GM11168 (cell line): ENCODE measurements at regions not wholly inside any gene's neighbourhood (a gene's known extent, or its start where the extent isn't known, plus 50 kb on each side); places are given as distances from the start of the nearest gene placed in this dataset.

Experiments used
- in situ Hi-C: fragments of 300-500 bp; cut with MboI; formaldehyde crosslinking; loops from one replicate; pipeline ENCODE4 v1.12.0; 2022; ENCODE audit warnings: low sequenced_read_pairs; ENCODE audit not compliant: unreplicated experiment

- in situ Hi-C loops: no loop called here
Measured at GRCh38 chr1:218845589-218845988, 328.1 kb upstream of the LYPLAL1 start.

DNA sequence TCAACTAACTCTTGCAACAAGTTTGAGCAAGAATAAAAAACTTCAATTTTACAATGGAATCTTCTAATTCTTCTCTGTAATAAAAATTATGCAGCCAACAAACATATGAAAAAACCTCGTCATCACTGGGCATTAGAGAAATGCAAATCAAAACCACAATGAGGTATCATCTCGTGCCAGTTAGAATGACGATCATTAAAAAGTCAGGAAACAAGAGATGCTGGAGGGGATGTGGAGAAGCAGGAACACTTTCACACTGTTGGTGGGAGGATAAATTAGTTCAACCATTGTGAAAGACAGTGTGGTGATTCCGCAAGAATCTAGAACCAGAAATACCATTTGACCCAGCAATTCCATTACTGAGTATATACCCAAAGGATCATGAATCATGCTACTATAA is 327.5 kb upstream of the LYPLAL1 start:
- in situ Hi-C loops: no loop called here

DNA sequence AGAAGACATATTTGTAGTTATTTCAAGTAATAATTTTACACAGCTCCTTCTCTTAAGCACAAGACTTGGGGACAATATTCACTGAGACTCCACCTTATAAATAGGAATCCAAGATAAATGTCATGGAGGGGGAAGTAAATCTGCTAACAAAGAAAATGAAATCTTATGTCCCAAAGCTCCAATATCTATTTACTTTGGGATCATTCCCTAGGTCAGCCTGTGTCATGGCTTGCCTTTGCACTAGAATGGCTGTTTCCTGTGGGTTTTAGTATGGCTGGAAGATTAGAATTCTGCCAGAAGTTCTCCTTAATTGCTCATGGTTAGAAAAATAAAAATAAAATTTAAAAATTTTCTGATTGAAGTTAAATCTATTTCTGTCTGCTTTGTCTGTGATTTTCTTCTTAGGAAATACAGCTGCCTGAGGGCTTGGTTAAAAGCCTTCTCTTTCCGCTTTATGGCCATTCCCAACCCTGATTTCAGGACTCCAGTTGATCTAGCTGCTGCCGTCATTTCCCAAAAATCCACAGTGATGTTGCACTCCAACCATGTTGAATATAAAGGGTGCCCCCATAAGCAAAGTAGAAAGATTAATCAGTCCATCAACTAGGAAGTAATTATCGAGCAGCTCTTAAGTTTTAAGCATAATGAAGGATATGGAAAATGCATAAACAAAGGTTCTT is 326.4 kb upstream of the LYPLAL1 start:
- in situ Hi-C loops: no loop called here

DNA sequence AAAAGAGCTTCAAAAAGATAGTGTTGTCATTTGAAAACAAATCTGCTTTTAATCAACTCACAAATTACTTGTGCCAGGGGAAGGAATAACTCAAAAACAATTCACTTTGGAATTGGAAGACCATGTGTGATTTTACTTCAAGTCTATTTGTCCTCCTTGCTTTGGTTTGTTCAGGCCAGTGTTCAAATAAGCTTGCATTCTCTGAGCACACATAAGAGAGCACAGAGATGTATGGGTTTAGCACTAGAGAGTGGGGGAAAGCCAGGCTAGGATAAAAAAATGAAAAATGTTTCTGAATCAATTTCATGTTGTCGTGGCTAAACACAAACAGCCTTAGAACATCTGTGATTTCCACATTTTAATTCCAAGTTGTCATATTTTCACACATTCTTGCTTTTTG is 325.7 kb upstream of the LYPLAL1 start:
- in situ Hi-C loops: no loop called here

DNA sequence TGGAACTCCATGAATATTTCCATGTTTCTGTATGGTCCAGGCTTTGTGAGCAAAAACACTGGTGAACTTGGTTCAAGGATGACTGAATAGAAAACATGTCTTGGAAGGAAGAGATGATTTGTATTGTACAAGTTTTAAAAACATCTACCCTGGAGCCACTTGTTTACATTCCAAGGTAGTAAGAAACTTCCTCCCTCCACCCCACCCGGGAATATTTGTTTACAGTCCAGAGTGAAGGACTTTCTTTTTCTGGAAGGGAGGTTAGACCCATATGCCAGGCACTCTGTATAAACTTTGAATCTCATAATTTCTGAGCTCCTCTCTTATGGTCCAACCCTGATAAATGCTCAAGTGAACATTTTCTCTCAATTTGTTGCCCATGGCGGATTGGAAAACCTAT is 323.3 kb upstream of the LYPLAL1 start:
- in situ Hi-C loops: no loop called here

DNA sequence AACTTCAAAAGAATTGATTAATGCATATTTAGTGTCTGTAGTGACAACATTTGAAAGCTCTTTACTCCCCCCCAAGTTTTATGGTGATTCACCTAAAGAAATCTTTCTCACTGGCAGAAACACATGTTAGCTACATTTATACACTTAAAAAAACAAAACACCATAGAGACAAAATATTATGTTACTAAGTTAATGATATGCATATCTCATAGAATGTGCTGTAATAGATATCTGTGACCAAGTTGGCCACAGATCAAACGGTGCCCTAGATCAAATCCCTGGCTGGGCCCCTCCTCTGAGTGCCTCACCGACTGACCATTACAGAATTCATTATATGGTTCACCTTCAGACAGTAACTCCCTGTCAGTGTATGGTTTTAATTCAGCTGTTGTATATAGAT is 322.1 kb upstream of the LYPLAL1 start:
- in situ Hi-C loops: no loop called here

DNA sequence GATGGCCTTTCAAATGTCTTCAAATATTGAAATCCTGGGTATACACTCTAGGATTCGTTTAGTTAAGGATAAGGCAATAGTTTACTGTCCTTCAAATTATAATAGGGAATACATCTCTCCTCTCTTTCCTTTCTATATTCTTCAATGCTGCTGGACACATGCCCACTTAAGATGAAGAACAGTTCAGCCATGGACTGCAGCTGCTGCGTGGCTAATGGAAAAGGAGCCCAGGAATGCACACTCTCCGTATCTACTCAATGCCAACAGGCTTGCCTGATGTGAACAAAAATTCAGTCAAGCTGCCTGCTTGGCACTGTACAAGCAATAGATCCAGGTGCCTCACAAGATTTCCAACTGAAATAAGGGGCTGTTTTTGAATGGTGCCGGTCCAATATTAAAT is 321.2 kb upstream of the LYPLAL1 start:
- in situ Hi-C loops: no loop called here

DNA sequence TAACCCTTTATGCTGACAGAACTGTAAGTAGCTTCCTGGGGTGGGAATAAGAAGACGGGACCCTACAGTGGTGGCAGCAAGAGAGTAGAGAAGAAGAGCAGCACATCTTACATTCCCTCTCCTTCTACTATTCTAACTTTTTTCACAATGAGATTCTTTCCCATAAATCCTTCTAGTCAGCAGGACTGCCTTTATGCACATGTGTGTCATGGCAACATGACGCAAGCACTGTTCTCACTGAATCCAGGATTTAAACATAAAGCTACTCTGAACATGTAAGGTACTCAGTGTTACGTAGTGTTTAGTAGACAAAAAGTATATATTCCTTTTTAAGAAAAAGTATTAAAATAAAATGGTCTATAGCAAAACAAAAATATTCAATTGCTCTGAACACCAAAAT is 309.7 kb upstream of the LYPLAL1 start:
- in situ Hi-C loops: no loop called here

DNA sequence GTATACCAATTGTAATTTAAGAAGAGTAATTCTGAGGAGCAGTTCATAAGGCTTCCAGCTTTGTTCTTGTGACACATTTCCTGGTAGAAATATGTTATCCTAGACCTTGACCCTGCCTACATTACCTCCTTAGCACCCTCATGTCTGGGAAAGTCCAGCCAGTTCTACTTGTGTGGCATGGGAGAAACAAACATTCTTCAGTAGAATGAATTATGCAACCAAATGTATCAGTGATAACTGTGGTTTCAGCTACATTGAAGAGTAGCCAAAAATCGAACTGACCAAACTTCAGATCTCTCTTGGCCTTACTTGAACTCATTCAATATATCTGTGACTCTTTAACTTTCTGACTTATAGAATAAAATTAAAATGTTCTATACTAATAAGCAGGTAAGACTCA is 308.1 kb upstream of the LYPLAL1 start:
- in situ Hi-C loops: no loop called here

GRCh38 chr1:218866507-218866906 is 307.2 kb upstream of the LYPLAL1 start:
- in situ Hi-C loops: no loop called here

GRCh38 chr1:218867066-218867465 is 306.6 kb upstream of the LYPLAL1 start:
- in situ Hi-C loops: no loop called here

GRCh38 chr1:218867941-218868626 is 305.6 kb upstream of the LYPLAL1 start:
- in situ Hi-C loops: no loop called here

DNA sequence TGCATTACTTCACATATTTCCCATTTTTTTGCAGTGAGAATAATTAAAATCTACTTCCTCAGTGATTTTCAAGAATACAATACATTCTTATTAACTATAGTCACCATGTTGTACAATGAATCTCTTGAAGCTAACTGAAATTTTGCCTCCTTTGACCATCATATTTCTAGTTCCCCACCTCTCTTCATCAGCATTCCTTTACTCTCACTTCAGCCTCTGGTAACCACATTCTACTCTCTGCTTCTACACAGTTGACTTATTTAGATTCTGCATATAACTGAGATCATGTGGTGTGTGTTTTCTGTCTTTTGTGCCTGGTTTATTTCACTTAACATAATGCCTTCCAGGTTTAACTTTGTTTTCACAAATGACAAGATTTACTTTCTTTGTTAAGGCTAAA is 304.4 kb upstream of the LYPLAL1 start:
- in situ Hi-C loops: no loop called here

DNA sequence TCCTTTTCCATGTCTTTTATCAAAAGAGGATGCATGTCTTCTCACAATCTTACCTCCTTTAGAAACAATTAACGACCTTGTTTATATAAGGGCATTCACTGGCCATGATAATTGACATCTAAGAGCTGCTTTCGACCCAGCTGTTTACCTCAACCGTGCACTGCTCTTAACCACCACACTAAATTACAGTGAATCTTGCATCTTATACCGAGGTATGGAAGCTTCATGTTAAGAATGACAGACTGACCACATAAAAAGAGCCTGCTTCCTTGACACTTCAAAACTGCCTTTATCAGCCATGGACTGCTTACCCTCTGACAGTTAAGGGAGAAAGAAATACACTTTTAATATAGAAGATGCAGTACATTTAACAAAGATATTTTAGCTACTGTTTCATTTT is 301.7 kb upstream of the LYPLAL1 start:
- in situ Hi-C loops: no loop called here

- in situ Hi-C loops: no loop called here
Measured at GRCh38 chr1:218872928-218873327, 300.8 kb upstream of the LYPLAL1 start.

DNA sequence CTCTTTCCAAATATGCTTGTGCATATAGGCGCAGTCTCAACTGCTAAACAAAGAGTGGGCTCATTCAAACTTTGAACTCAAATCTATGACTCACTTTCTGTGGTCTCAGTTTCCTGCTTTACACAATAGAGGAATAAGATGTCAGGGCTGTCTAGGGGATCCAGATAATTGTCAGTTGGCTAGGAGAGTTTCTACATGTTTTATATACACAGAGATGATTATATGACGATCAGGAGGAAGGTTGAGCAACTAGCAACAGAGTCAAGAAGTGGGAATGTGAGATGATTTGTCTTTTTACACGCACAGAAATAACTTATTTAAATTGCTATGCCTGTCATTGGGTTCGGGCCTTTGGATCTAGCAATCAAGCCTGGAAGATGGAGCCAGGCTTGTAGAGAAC is 299.4 kb upstream of the LYPLAL1 start:
- in situ Hi-C loops: no loop called here

- in situ Hi-C loops: no loop called here
Measured at GRCh38 chr1:218874801-218875400, 298.8 kb upstream of the LYPLAL1 start.

DNA sequence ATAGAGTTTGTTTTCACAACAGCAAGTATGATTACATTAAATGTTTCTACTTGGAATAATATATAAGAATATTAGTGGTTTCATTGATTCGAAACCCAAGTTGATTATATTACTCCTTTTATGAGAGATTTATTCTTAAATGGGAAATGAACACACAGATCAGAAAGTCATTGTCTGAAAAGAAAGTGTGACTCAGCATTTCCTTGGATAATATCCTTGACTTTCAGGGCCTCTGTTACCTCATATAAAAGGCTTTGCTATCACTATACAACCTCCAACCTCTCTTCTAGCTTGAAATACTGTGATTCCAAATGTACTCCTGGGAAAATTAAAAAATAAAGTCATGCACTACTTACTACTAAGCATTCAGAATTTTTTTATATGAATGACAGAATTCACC is 295.3 kb upstream of the LYPLAL1 start:
- in situ Hi-C loops: no loop called here

- in situ Hi-C loops: no loop called here
Measured at GRCh38 chr1:218880484-218881060, 293.1 kb upstream of the LYPLAL1 start.

DNA sequence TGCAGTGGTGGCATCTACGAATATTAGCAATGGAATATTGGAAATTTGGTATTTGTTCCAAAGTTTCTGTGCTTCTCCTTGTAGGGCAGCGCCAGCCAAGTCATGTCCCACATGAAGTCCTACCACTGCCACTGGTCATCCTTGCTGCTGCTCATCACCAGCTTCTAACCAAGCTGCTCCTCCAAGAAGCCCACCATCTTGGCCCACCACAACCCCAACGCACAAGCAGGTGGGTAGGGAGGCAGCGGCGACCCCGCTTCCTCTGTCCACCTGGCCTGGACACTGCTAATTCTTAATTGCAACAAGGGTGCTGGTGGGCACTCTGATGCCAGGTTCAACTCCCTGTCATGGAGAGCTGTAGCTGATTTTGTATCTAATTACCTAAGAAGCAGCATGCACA is 291.2 kb upstream of the LYPLAL1 start:
- in situ Hi-C loops: no loop called here

GRCh38 chr1:218886101-218886871 is 287.4 kb upstream of the LYPLAL1 start:
- in situ Hi-C loops: no loop called here
